ENCODE measurements at regions not wholly inside any gene's neighbourhood (a gene's known extent, or its start where the extent isn't known, plus 50 kb on each side); places are given as distances from the start of the nearest gene placed in this dataset.

DNA sequence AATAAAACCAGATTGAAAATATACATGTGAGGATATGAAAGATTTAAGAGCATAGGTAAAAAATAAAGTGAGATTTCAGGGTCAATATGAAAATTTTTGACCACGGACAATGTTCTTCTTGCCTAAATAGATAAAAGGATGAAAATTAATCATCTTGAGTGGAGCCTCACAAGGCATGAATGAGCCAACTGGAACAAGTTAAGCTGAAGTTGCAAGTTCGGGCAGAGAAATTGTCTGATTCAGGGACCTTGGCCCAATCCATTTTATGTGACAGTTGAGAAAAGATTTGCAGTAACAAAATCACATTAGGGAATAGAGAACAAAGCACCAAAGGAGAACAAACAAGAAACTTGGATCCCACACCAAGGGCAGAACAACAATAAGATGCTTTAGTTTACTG is 305.3 kb downstream of the TMX3 start:
- TF ChIP-seq, protein P1, sequence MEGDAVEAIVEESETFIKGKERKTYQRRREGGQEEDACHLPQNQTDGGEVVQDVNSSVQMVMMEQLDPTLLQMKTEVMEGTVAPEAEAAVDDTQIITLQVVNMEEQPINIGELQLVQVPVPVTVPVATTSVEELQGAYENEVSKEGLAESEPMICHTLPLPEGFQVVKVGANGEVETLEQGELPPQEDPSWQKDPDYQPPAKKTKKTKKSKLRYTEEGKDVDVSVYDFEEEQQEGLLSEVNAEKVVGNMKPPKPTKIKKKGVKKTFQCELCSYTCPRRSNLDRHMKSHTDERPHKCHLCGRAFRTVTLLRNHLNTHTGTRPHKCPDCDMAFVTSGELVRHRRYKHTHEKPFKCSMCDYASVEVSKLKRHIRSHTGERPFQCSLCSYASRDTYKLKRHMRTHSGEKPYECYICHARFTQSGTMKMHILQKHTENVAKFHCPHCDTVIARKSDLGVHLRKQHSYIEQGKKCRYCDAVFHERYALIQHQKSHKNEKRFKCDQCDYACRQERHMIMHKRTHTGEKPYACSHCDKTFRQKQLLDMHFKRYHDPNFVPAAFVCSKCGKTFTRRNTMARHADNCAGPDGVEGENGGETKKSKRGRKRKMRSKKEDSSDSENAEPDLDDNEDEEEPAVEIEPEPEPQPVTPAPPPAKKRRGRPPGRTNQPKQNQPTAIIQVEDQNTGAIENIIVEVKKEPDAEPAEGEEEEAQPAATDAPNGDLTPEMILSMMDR (conservative IDR thresholded peaks at IDR 0.05): no peak
- no peak for TF ChIP-seq ZFX (IDR thresholded peaks at IDR 0.05)

Data from C4-2B (cell line).